ENCODE measurements at regions not wholly inside any gene's neighbourhood (a gene's known extent, or its start where the extent isn't known, plus 50 kb on each side); places are given as distances from the start of the nearest gene placed in this dataset.
A peak's percentile ranks its signal among the peaks of the same experiment; 100 is the strongest.

- no peak for TF ChIP-seq CTCF (IDR thresholded peaks at IDR 0.05; ENCODE audit: low read depth, low read length)
- no peak for TF ChIP-seq EZH2phosphoT487 (IDR thresholded peaks at IDR 0.05; ENCODE audit: low read depth)
- Histone ChIP-seq H3K36me3 (replicated peaks; ENCODE audit: low read depth, low read length) (no peaks in the 10 kb centered on the region), H3K9me3 (ENCODE audit: insufficient read depth, low read length) (no peaks in the 10 kb centered on the region), H2AFZ (ENCODE audit: low read depth, low read length) (no peak overlapping the region), H3K9ac (ENCODE audit: low read length) (no peak overlapping the region), H3K4me1 (ENCODE audit: low read length) (no peaks in the 10 kb centered on the region), H3K27ac (ENCODE audit: low read length) (no peak overlapping the region), H3K4me2 (ENCODE audit: low read length) (no peak overlapping the region), H3K79me2 (ENCODE audit: low read length) (no peaks in the 10 kb centered on the region), H3K4me3 (ENCODE audit: low read length) (no peak overlapping the region), H4K20me1 (ENCODE audit: insufficient read depth, low read length) (no peaks in the 10 kb centered on the region), H3K27me3 (ENCODE audit: low read depth, low read length) (no peaks in the 10 kb centered on the region)
These were observed 459.0 kb upstream of the ATP2B1 start for GRCh38 chr12:90167518-90168208.

GRCh38 chr12:90166671-90167070, 458.0 kb upstream of the ATP2B1 start:
- Histone ChIP-seq H3K79me2 (ENCODE audit: low read length) (no peaks in the 10 kb centered on the region), H2AFZ (ENCODE audit: low read depth, low read length) (no peak overlapping the region), H3K4me1 (ENCODE audit: low read length) (no peaks in the 10 kb centered on the region), H3K9me3 (ENCODE audit: insufficient read depth, low read length) (no peaks in the 10 kb centered on the region), H3K36me3 (replicated peaks; ENCODE audit: low read depth, low read length) (no peaks in the 10 kb centered on the region), H3K9ac (ENCODE audit: low read length) (no peak overlapping the region), H4K20me1 (ENCODE audit: insufficient read depth, low read length) (no peaks in the 10 kb centered on the region), H3K27me3 (ENCODE audit: low read depth, low read length) (no peaks in the 10 kb centered on the region), H3K27ac (ENCODE audit: low read length) (no peak overlapping the region), H3K4me3 (ENCODE audit: low read length) (no peak overlapping the region), H3K4me2 (ENCODE audit: low read length) (no peak overlapping the region)
- TF ChIP-seq CTCF (IDR thresholded peaks at IDR 0.05; ENCODE audit: low read depth, low read length) (no peak), EZH2phosphoT487 (IDR thresholded peaks at IDR 0.05; ENCODE audit: low read depth) (no peak)

- Histone ChIP-seq H3K27me3 (ENCODE audit: low read depth, low read length) (no peaks in the 10 kb centered on the region), H3K4me3 (ENCODE audit: low read length) (no peak overlapping the region), H3K4me1 (ENCODE audit: low read length) (no peaks in the 10 kb centered on the region), H3K27ac (ENCODE audit: low read length) (no peak overlapping the region), H4K20me1 (ENCODE audit: insufficient read depth, low read length) (no peaks in the 10 kb centered on the region), H3K9me3 (ENCODE audit: insufficient read depth, low read length) (no peaks in the 10 kb centered on the region), H3K9ac (ENCODE audit: low read length) (no peak overlapping the region), H3K79me2 (ENCODE audit: low read length) (no peaks in the 10 kb centered on the region), H3K4me2 (ENCODE audit: low read length) (no peak overlapping the region), H2AFZ (ENCODE audit: low read depth, low read length) (no peak overlapping the region), H3K36me3 (replicated peaks; ENCODE audit: low read depth, low read length) (no peaks in the 10 kb centered on the region)
- TF ChIP-seq EZH2phosphoT487 (IDR thresholded peaks at IDR 0.05; ENCODE audit: low read depth), result no peak
- no peak for TF ChIP-seq CTCF (IDR thresholded peaks at IDR 0.05; ENCODE audit: low read depth, low read length)
These were observed 457.4 kb upstream of the ATP2B1 start for GRCh38 chr12:90166012-90166411.

GRCh38 chr12:90163975-90164374, 455.3 kb upstream of the ATP2B1 start:
- Histone ChIP-seq H3K27ac (ENCODE audit: low read length) (no peak overlapping the region), H3K4me2 (ENCODE audit: low read length) (no peak overlapping the region), H3K79me2 (ENCODE audit: low read length) (no peaks in the 10 kb centered on the region), H3K4me3 (ENCODE audit: low read length) (no peak overlapping the region), H3K4me1 (ENCODE audit: low read length) (no peaks in the 10 kb centered on the region), H3K9ac (ENCODE audit: low read length) (no peak overlapping the region), H4K20me1 (ENCODE audit: insufficient read depth, low read length) (no peaks in the 10 kb centered on the region), H3K9me3 (ENCODE audit: insufficient read depth, low read length) (no peaks in the 10 kb centered on the region), H3K27me3 (ENCODE audit: low read depth, low read length) (no peaks in the 10 kb centered on the region), H2AFZ (ENCODE audit: low read depth, low read length) (no peak overlapping the region), H3K36me3 (replicated peaks; ENCODE audit: low read depth, low read length) (no peaks in the 10 kb centered on the region)
- TF ChIP-seq EZH2phosphoT487 (IDR thresholded peaks at IDR 0.05; ENCODE audit: low read depth), result no peak
- TF ChIP-seq CTCF (IDR thresholded peaks at IDR 0.05; ENCODE audit: low read depth, low read length), result peak; percentile 39
